GM06990 (cell line): ENCODE measurements at regions not wholly inside any gene's neighbourhood (a gene's known extent, or its start where the extent isn't known, plus 50 kb on each side); places are given as distances from the start of the nearest gene placed in this dataset.

ENCODE experiments used
- DNase-seq: peaks from one replicate; pipeline ENCODE4 v3.0.0-alpha.2; 2011; ENCODE audit not compliant: insufficient read length; ENCODE audit errors: extremely low read depth
- H3K27me3 ChIP-seq: replicated peaks from 2 replicates; pipeline ENCODE4 v1.6.0; 2011; ENCODE audit warnings: low read length; ENCODE audit not compliant: control insufficient read depth, insufficient read depth
- H3K36me3 ChIP-seq: 2 replicates; pipeline ENCODE4 v1.5.1; 2011; ENCODE audit warnings: low read length; ENCODE audit not compliant: control insufficient read depth, insufficient read depth
- H3K4me3 ChIP-seq: replicated peaks from 2 replicates; pipeline ENCODE4 v1.5.1; 2011; ENCODE audit warnings: low read depth, mild to moderate bottlenecking, control low read depth, low read length
- CTCF ChIP-seq: IDR thresholded peaks from 2 replicates; pipeline ENCODE4 v1.5.1; 2011; ENCODE audit warnings: low read length, control low read depth, mild to moderate bottlenecking, inconsistent platforms; ENCODE audit not compliant: insufficient read depth, poor library complexity, severe bottlenecking

GRCh38 chr20:21026951-21027350 is 79.2 kb downstream of the LINC00237 start:
- TF ChIP-seq CTCF = no peak
- Histone ChIP-seq H3K36me3 (no peaks in the 10 kb centered on the region), H3K27me3 (no peaks in the 10 kb centered on the region; the same call in 1 of the 2 replicates), H3K4me3 (no peak overlapping the region)
- no peak for DNase-seq

GRCh38 chr20:21024420-21024819 is 81.7 kb downstream of the LINC00237 start:
- DNase-seq = no peak
- Histone ChIP-seq H3K27me3 (no peaks in the 10 kb centered on the region; the same call in none of the 2 replicates), H3K4me3 (no peak overlapping the region), H3K36me3 (no peaks in the 10 kb centered on the region)
- no peak for TF ChIP-seq CTCF

DNA sequence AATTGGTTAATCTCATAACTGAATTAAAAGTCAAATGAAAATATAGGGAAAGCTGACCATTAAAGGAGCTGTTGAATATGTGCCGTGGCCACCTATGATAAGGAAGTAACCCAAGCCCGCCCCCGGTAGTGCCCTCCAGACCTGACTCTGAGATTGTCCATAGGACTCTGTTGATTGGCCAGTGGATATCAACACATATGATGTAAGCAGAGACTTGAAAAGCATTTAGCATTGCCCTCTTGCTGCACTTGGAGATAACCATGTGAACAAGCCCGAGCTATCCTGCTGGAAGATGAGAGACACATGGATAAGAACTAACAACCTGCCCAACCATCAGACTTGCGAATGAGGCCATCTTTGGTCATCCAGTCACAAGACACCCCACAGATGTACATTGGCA is 83.2 kb downstream of the LINC00237 start:
- DNase-seq = no peak
- no peaks in the 10 kb centered on the region; the same call in 1 of the 2 replicates for H3K27me3 ChIP-seq
- H3K4me3 ChIP-seq = no peak overlapping the region
- no peaks in the 10 kb centered on the region for H3K36me3 ChIP-seq
- no peak for TF ChIP-seq CTCF

- TF ChIP-seq CTCF = no peak
- DNase-seq = no peak
- Histone ChIP-seq H3K36me3 (no peaks in the 10 kb centered on the region), H3K4me3 (no peak overlapping the region), H3K27me3 (no peaks in the 10 kb centered on the region; the same call in 1 of the 2 replicates)
Measured at GRCh38 chr20:21021472-21021790, 84.7 kb downstream of the LINC00237 start.

GRCh38 chr20:21020659-21021471 is 85.3 kb downstream of the LINC00237 start:
- Histone ChIP-seq H3K27me3 (no peaks in the 10 kb centered on the region; the same call in 1 of the 2 replicates), H3K4me3 (no peak overlapping the region), H3K36me3 (no peaks in the 10 kb centered on the region)
- no peak for TF ChIP-seq CTCF
- DNase-seq = no peak
